ENCODE measurements at regions not wholly inside any gene's neighbourhood (a gene's known extent, or its start where the extent isn't known, plus 50 kb on each side); places are given as distances from the start of the nearest gene placed in this dataset.
A peak's percentile ranks its signal among the peaks of the same experiment; 100 is the strongest.

GRCh38 chr14:65333943-65334687 lies 78.4 kb upstream of the FUT8 start:
- peak; percentile 26 for FAIRE-seq
- Histone ChIP-seq H4K20me1 (ENCODE audit: control insufficient read depth, extremely low read depth, insufficient read depth, low read length) (no peaks in the 10 kb centered on the region), H3K27ac (ENCODE audit: control insufficient read depth, insufficient read depth, low read length) (no peak overlapping the region), H3K9me3 (ENCODE audit: control insufficient read depth, low read depth, low read length) (no peaks in the 10 kb centered on the region), H3K27me3 (ENCODE audit: control insufficient read depth, extremely low read depth, insufficient read depth, low read length) (no peaks in the 10 kb centered on the region), H3K79me2 (ENCODE audit: control insufficient read depth, insufficient read depth, low read length) (no peaks in the 10 kb centered on the region), H3K9ac (ENCODE audit: control insufficient read depth, extremely low read depth, insufficient read depth, low read length) (no peak overlapping the region), H3K4me1 (ENCODE audit: control insufficient read depth, extremely low read depth, insufficient read depth, low read length) (peaks cover 41% of the 10 kb centered on the region), H3K36me3 (ENCODE audit: control insufficient read depth in 2 of 2, extremely low read depth in 1 of 2, insufficient read depth in 2 of 2, low read length in 2 of 2) (no peaks in the 10 kb centered on the region), H3K4me3 (ENCODE audit: control insufficient read depth in 2 of 3, extremely low read depth in 1 of 3, insufficient read depth in 2 of 3, low read depth in 1 of 3, low read length in 3 of 3) (no peak overlapping the region), H2AFZ (ENCODE audit: control insufficient read depth, low read length) (peak overlapping the region; percentile 73), H3K4me2 (ENCODE audit: control insufficient read depth, extremely low read depth, insufficient read depth, low read depth, low read length) (peak overlapping the region; percentile 29), H3K9me1 (ENCODE audit: control insufficient read depth, extremely low read depth, insufficient read depth, low read length) (no peaks in the 10 kb centered on the region)
- dilution Hi-C loops (cut with MboI; ENCODE audit: extremely low pct_ligation_motif_present, low sequenced_read_pairs): no loop called here
- no peak for DNase-seq (ENCODE audit: low read depth, low spot score)
- TF ChIP-seq EZH2 (IDR thresholded peaks at IDR 0.05; ENCODE audit: low read length): no peak
- no peak for TF ChIP-seq CTCF (optimal IDR thresholded peaks at IDR 0.05 in 1 of 3, IDR thresholded peaks at IDR 0.05 in 1 of 3, conservative IDR thresholded peaks at IDR 0.05 in 1 of 3; ENCODE audit: extremely low read depth in 1 of 3, insufficient read depth in 2 of 3, low read length in 3 of 3)

- H3K27me3 ChIP-seq (ENCODE audit: control insufficient read depth, extremely low read depth, insufficient read depth, low read length): no peaks in the 10 kb centered on the region
- TF ChIP-seq EZH2 (IDR thresholded peaks at IDR 0.05; ENCODE audit: low read length): no peak
- TF ChIP-seq CTCF (optimal IDR thresholded peaks at IDR 0.05 in 1 of 3, IDR thresholded peaks at IDR 0.05 in 1 of 3, conservative IDR thresholded peaks at IDR 0.05 in 1 of 3; ENCODE audit: extremely low read depth in 1 of 3, insufficient read depth in 2 of 3, low read length in 3 of 3): no peak
- H3K9ac ChIP-seq (ENCODE audit: control insufficient read depth, extremely low read depth, insufficient read depth, low read length): no peak overlapping the region
- peaks cover 37% of the 10 kb centered on the region for H3K4me1 ChIP-seq (ENCODE audit: control insufficient read depth, extremely low read depth, insufficient read depth, low read length)
- no peaks in the 10 kb centered on the region for H3K79me2 ChIP-seq (ENCODE audit: control insufficient read depth, insufficient read depth, low read length)
- no peaks in the 10 kb centered on the region for H3K36me3 ChIP-seq (ENCODE audit: control insufficient read depth in 2 of 2, extremely low read depth in 1 of 2, insufficient read depth in 2 of 2, low read length in 2 of 2)
- H4K20me1 ChIP-seq (ENCODE audit: control insufficient read depth, extremely low read depth, insufficient read depth, low read length): no peaks in the 10 kb centered on the region
- peak overlapping the region; percentile 29 for H3K4me2 ChIP-seq (ENCODE audit: control insufficient read depth, extremely low read depth, insufficient read depth, low read depth, low read length)
- no peaks in the 10 kb centered on the region for H3K9me3 ChIP-seq (ENCODE audit: control insufficient read depth, low read depth, low read length)
- peak overlapping the region; percentile 87 for H2AFZ ChIP-seq (ENCODE audit: control insufficient read depth, low read length)
- dilution Hi-C loops (cut with MboI; ENCODE audit: extremely low pct_ligation_motif_present, low sequenced_read_pairs): no loop called here
- H3K9me1 ChIP-seq (ENCODE audit: control insufficient read depth, extremely low read depth, insufficient read depth, low read length): no peaks in the 10 kb centered on the region
- no peak overlapping the region for H3K27ac ChIP-seq (ENCODE audit: control insufficient read depth, insufficient read depth, low read length)
- no peak for DNase-seq (ENCODE audit: low read depth, low spot score)
- FAIRE-seq: no peak
- no peak overlapping the region for H3K4me3 ChIP-seq (ENCODE audit: control insufficient read depth in 2 of 3, extremely low read depth in 1 of 3, insufficient read depth in 2 of 3, low read depth in 1 of 3, low read length in 3 of 3)
Observed at GRCh38 chr14:65334765-65335410, 77.6 kb upstream of the FUT8 start.

All from keratinocyte (primary cell).